ENCODE measurements at regions not wholly inside any gene's neighbourhood (a gene's known extent, or its start where the extent isn't known, plus 50 kb on each side); places are given as distances from the start of the nearest gene placed in this dataset.

DNA sequence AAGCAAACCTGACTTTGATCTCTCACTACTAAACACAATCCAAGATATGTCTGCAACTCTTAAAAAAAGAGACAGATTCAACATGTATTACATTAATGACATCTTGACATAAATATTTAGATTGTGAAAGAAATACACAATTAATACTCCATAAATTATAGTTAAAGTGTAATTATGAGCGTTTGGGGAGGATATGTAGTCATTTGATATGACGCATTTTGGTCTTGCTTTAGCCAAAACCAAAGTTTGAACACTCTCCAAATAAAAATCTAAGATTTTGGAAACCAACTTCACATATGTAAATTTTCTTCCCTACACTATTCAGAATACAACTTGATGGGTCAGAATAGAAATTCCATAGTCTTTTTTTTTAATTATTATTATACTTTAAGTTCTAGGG is 1257.6 kb downstream of the SLC16A7 start:
- H3K23ac ChIP-seq (ENCODE audit: insufficient read length), result no peak overlapping the region
- no peak overlapping the region for H2BK15ac ChIP-seq (ENCODE audit: low read length)
- no peak overlapping the region for H3K14ac ChIP-seq (ENCODE audit: insufficient read length)
- no peak overlapping the region for H4K91ac ChIP-seq (replicated peaks; ENCODE audit: insufficient read length, low read length)
- no peaks in the 10 kb centered on the region for H3K27me3 ChIP-seq (replicated peaks in 1 of 4; ENCODE audit: control insufficient read depth in 3 of 4, extremely low read depth in 1 of 4, insufficient read depth in 3 of 4, low read length in 3 of 4)
- H3K36me3 ChIP-seq (ENCODE audit: control insufficient read depth in 2 of 4, insufficient read depth in 4 of 4, low read length in 3 of 4), result no peaks in the 10 kb centered on the region
- CTCF ChIA-PET (ENCODE audit: partially characterized antibody), result no interaction called here
- H2AK5ac ChIP-seq (ENCODE audit: low read depth, low read length), result no peak overlapping the region
- no peak for FAIRE-seq
- no peaks in the 10 kb centered on the region for H3K79me1 ChIP-seq (ENCODE audit: low read depth, low read length)
- H3K9ac ChIP-seq (replicated peaks in 1 of 4; ENCODE audit: extremely low read depth in 1 of 4, low read depth in 3 of 4, low read length in 3 of 4), result no peak overlapping the region
- no peak overlapping the region for H3K27ac ChIP-seq (ENCODE audit: low read depth, low read length)
- H4K8ac ChIP-seq (ENCODE audit: extremely low read depth, insufficient read depth, low read length), result no peak overlapping the region
- 88% methylated on average over 2 of the region's 2 CpGs; no CpG with 5 or more reads in 1 of the 2 experiments for WGBS, 2 experiments (ENCODE audit: extremely low coverage in 1 of 2, insufficient coverage in 1 of 2, insufficient read length in 1 of 2, insufficient replicate concordance in 2 of 2, low coverage in 1 of 2, low lambda C conversion rate in 2 of 2, missing lambda C conversion rate in 1 of 2)
- H4K5ac ChIP-seq (ENCODE audit: insufficient read length, low read depth, low read length), result no peak overlapping the region
- H3K23me2 ChIP-seq (ENCODE audit: low read depth, low read length), result no peaks in the 10 kb centered on the region
- H3K4me1 ChIP-seq (replicated peaks in 1 of 4; ENCODE audit: control insufficient read depth in 3 of 4, insufficient read depth in 4 of 4, low read length in 3 of 4), result no peaks in the 10 kb centered on the region
- no peak overlapping the region for H2BK12ac ChIP-seq (ENCODE audit: low read depth, low read length)
- DNase-seq (ENCODE audit: low read depth in 1 of 2, low spot score in 2 of 2), result no peak
- H3K56ac ChIP-seq (replicated peaks; ENCODE audit: insufficient read length, low read depth, low read length), result no peak overlapping the region
- H3K4me3 ChIP-seq (ENCODE audit: extremely low read depth in 1 of 4, insufficient read depth in 2 of 4, low read depth in 3 of 4, low read length in 4 of 4), result no peak overlapping the region
- H3K18ac ChIP-seq (ENCODE audit: extremely low read depth, low read length), result no peak overlapping the region
- no peaks in the 10 kb centered on the region for H4K20me1 ChIP-seq (replicated peaks in 1 of 2; ENCODE audit: control insufficient read depth in 1 of 2, insufficient read depth in 2 of 2, low read length in 2 of 2)
- POLR2A ChIA-PET (ENCODE audit: partially characterized antibody), result no interaction called here
- H2AFZ ChIP-seq (ENCODE audit: low read length), result no peak overlapping the region
- no peak overlapping the region for H3K4me2 ChIP-seq (ENCODE audit: insufficient read depth in 1 of 2, low read depth in 2 of 2, low read length in 2 of 2)
- H3K79me2 ChIP-seq (ENCODE audit: control insufficient read depth in 1 of 2, insufficient read depth in 2 of 2, low read length in 2 of 2), result no peaks in the 10 kb centered on the region
- no peak overlapping the region for H2BK20ac ChIP-seq (ENCODE audit: low read length)
- H3K4ac ChIP-seq (replicated peaks; ENCODE audit: insufficient read length, low read depth, low read length), result no peak overlapping the region
- no peak overlapping the region for H2BK120ac ChIP-seq (replicated peaks; ENCODE audit: low read depth, low read length)
- no peak overlapping the region for H2BK5ac ChIP-seq (ENCODE audit: low read depth, low read length)
- H3K9me3 ChIP-seq (ENCODE audit: insufficient read depth in 2 of 2, low read depth in 1 of 2, low read length in 1 of 2), result no peaks in the 10 kb centered on the region
- TF ChIP-seq ASH2L (IDR thresholded peaks at IDR 0.05; ENCODE audit: low read length) (no peak), CHD2 (IDR thresholded peaks at IDR 0.05; ENCODE audit: low read length) (no peak), POLR2A (IDR thresholded peaks at IDR 0.05; ENCODE audit: control extremely low read depth in 1 of 2, low read depth in 2 of 2, low read length in 2 of 2) (no peak), NANOG (IDR thresholded peaks at IDR 0.05; ENCODE audit: insufficient read depth, low read depth, low read length, poor library complexity, severe bottlenecking) (no peak), SP4 (IDR thresholded peaks at IDR 0.05; ENCODE audit: low read length) (no peak), KDM4A (IDR thresholded peaks at IDR 0.05; ENCODE audit: low read depth, low read length, severe bottlenecking) (no peak), CREB1 (IDR thresholded peaks at IDR 0.05) (no peak), SIN3A (conservative IDR thresholded peaks at IDR 0.05 in 1 of 2, IDR thresholded peaks at IDR 0.05 in 1 of 2; ENCODE audit: low read depth in 1 of 2, low read length in 2 of 2) (no peak), BRCA1 (IDR thresholded peaks at IDR 0.05; ENCODE audit: low read depth, low read length) (no peak), BCL11A (IDR thresholded peaks at IDR 0.05; ENCODE audit: low read depth in 2 of 2, low read length in 2 of 2) (no peak), SIRT6 (IDR thresholded peaks at IDR 0.05; ENCODE audit: low read length) (no peak), CBX8 (IDR thresholded peaks at IDR 0.05; ENCODE audit: borderline replicate concordance, low read depth, low read length) (no peak), EGR1 (IDR thresholded peaks at IDR 0.05; ENCODE audit: borderline replicate concordance, low read depth, low read length) (no peak), JUN (IDR thresholded peaks at IDR 0.05; ENCODE audit: low read depth, low read length) (no peak), ZNF274 (IDR thresholded peaks at IDR 0.05; ENCODE audit: borderline replicate concordance, extremely low read depth, low read length) (no peak), SUZ12 (IDR thresholded peaks at IDR 0.05; ENCODE audit: low read length) (no peak)
- TF ChIP-seq, protein P1, sequence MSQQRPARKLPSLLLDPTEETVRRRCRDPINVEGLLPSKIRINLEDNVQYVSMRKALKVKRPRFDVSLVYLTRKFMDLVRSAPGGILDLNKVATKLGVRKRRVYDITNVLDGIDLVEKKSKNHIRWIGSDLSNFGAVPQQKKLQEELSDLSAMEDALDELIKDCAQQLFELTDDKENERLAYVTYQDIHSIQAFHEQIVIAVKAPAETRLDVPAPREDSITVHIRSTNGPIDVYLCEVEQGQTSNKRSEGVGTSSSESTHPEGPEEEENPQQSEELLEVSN (IDR thresholded peaks at IDR 0.05), result no peak
